ENCODE measurements at regions not wholly inside any gene's neighbourhood (a gene's known extent, or its start where the extent isn't known, plus 50 kb on each side); places are given as distances from the start of the nearest gene placed in this dataset.

DNA sequence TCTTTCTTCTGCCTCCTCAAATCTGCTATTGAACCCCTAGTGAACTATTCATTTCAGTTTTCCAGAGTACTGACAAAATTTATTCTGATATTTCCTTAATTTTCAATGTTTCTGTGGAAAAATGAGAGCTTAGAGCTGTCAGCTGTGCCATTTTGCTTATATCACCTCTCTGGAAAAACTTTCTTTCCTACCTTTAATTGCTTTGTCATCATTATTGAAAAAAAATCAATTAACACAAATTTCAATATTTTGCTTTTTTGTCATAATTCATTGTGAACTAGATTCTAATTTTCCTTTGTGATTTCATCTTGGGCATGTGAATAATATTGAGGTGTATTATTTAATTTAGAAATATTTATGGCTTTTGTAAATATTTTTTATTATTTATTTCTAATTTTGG is 126.5 kb downstream of the C1orf94 start:
- no peak overlapping the region for H3K4me3 ChIP-seq (ENCODE audit: low read depth, low read length)
- TF ChIP-seq, protein P1, sequence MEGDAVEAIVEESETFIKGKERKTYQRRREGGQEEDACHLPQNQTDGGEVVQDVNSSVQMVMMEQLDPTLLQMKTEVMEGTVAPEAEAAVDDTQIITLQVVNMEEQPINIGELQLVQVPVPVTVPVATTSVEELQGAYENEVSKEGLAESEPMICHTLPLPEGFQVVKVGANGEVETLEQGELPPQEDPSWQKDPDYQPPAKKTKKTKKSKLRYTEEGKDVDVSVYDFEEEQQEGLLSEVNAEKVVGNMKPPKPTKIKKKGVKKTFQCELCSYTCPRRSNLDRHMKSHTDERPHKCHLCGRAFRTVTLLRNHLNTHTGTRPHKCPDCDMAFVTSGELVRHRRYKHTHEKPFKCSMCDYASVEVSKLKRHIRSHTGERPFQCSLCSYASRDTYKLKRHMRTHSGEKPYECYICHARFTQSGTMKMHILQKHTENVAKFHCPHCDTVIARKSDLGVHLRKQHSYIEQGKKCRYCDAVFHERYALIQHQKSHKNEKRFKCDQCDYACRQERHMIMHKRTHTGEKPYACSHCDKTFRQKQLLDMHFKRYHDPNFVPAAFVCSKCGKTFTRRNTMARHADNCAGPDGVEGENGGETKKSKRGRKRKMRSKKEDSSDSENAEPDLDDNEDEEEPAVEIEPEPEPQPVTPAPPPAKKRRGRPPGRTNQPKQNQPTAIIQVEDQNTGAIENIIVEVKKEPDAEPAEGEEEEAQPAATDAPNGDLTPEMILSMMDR (conservative IDR thresholded peaks at IDR 0.05; ENCODE audit: low read depth, low read length) = no peak
- no peak for DNase-seq (ENCODE audit: low read depth)

DNA sequence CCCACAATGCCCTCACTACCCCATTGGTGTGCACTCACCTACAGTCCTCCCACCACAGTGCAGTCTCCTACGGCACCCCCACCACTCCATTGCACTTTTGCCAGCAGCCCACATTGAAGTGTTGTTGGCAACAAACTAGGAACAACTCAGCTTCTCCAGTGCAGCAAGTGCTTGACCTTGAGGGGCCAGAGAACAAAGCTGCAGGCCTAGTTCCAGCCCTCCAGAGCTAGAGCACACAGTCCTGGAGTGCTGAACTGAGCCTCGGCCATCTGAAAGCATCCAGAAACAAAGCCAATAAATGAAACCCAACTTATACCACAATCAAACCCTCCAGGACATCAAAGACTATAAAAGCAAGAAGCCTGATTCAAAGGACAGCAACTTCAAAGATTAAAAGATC is 129.9 kb downstream of the C1orf94 start:
- TF ChIP-seq, protein P1 (conservative IDR thresholded peaks at IDR 0.05; ENCODE audit: low read depth, low read length) = no peak
- DNase-seq (ENCODE audit: low read depth) = no peak
- H3K4me3 ChIP-seq (ENCODE audit: low read depth, low read length) = no peak overlapping the region

DNA sequence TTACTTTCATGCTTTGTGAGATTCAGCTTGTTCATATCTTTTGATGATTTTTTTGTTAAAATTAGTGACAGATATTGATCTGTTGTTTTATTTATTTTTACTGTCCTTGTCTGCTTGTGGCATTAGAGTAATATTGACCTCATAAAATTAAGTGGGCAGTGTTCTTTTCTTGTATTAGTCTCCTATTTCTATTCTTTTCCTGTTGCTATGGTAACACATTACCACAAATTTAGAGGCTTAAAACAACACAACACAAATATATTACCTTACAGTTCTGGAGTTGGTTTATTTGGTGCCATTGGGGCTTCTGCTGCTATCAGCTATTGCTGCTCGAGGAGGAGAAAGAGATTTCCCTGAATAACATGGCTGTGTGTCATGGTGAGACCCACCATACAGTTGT is 135.7 kb downstream of the C1orf94 start:
- H3K4me3 ChIP-seq (ENCODE audit: low read depth, low read length) = no peak overlapping the region
- no peak for DNase-seq (ENCODE audit: low read depth)
- TF ChIP-seq, protein P1 (conservative IDR thresholded peaks at IDR 0.05; ENCODE audit: low read depth, low read length) = no peak

DNA sequence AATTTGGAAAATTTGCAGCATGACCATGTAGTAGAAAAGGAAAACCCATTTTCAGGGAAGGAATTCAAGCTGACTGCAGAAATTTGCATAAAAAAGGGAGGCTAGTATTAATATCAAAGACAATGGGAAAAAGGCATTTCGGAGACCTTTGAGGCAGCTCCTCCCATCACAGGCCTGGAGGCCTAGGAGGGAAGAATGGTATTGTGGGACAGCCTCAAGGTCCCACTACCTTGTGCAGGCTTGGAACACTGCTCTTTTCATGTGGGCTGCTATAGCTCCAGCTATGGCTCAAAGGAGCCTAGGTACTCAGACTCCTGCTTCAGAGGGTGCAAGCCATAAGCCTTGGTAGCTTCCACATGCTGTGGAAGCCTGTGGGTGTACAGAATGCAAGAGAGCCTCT is 139.3 kb downstream of the C1orf94 start:
- no peak overlapping the region for H3K4me3 ChIP-seq (ENCODE audit: low read depth, low read length)
- no peak for DNase-seq (ENCODE audit: low read depth)
- TF ChIP-seq, protein P1 (conservative IDR thresholded peaks at IDR 0.05; ENCODE audit: low read depth, low read length) = no peak

DNA sequence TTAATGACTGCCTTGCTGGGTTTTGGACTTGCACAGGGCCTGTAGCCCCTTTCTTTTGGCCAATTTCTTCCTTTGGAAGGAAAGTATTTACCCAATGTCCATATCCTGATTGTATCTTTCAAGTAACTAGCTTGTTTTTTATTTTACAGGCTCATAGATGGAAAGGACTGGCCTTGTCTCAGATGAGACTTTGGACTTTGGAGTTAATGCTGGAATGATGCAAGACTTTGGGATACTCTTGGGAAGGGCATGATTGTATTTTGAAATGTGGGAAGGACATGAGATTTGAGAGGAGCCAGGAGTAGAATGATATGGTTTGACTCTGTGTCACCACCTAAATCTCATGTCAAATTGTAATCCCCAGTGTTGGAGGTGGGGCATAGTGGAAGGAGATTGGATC is 140.1 kb downstream of the C1orf94 start:
- DNase-seq (ENCODE audit: low read depth) = no peak
- TF ChIP-seq, protein P1 (conservative IDR thresholded peaks at IDR 0.05; ENCODE audit: low read depth, low read length) = no peak

DNA sequence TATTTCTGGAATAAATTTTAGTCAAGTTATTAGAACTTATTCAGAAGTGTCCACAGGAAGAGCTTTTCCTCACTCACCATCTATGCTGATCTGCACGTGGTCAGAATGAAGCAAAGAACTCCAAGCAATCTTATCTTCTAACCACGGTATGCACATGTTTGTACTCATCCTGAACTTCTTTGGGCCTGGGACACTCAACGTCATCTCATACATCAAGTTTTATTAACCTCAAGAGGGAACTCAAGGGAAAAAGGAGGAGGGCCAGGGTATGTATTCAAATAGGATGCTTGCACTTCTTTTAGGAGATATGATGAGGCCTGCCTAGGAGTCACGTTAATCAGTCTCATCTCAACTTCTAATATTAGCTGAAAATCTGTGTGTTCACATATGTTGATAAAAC is 142.5 kb downstream of the C1orf94 start:
- TF ChIP-seq, protein P1 (conservative IDR thresholded peaks at IDR 0.05; ENCODE audit: low read depth, low read length) = no peak
- no peak for DNase-seq (ENCODE audit: low read depth)
- H3K4me3 ChIP-seq (ENCODE audit: low read depth, low read length) = no peak overlapping the region

More for the DNA sequence above, 140.1 kb downstream of the C1orf94 start:
- no peak overlapping the region for H3K4me3 ChIP-seq (ENCODE audit: low read depth, low read length)

DNA sequence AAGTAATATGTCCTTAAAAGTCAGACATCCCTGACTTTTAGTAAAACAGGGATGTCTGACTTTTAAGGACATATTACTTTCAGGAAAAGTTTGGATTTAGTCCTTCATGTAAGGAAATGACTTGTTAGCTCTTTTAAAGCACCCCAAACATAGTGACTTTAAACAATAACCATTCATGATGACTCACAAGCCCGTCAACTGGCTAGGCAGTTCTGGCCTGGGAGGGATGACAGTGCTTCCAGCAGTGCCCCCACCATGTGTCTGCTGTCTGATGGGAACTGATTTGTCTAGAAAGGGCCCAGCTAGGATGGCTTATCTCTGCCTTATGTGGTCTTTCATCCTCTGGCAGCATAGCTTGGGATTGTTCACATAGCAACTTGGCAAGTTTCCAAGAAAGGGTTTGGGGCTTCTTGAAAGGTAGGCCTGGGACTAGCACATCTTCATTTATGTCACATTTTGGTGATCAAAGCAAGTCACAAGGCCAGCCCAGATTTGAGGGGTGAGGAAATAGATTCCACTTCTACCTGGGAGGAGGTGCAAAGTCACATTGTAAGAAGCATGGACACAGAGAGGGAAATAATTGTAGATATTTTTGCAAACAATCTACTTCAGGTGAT is 143.5 kb downstream of the C1orf94 start:
- H3K4me3 ChIP-seq (ENCODE audit: low read depth, low read length) = no peak overlapping the region
- TF ChIP-seq, protein P1 (conservative IDR thresholded peaks at IDR 0.05; ENCODE audit: low read depth, low read length) = no peak
- DNase-seq (ENCODE audit: low read depth) = no peak

Measured in choroid plexus epithelial cell (primary cell).